Heart left ventricle (tissue), 16 donors: ENCODE measurements at regions not wholly inside any gene's neighbourhood (a gene's known extent, or its start where the extent isn't known, plus 50 kb on each side); places are given as distances from the start of the nearest gene placed in this dataset.
A peak's percentile ranks its signal among the peaks of the same experiment; 100 is the strongest.

Source experiments
- ATAC-seq, 4 donors: fragments of 200-7000 bp; cut with Tn5 transposase; one replicate each; pipeline ENCODE4 v1.9.1; 2020 to 2022; ENCODE audit warnings: moderate library complexity in 4 of 4, mild to moderate bottlenecking in 3 of 4, moderate number of reproducible peaks in 1 of 4
- DNase-seq, 5 donors: peaks; one replicate each; pipeline ENCODE4 v3.0.0-alpha.2; 2020
- H3K27ac ChIP-seq, 12 donors: fragments of 200-600 bp; sonication (generic) in 4 of 12; one replicate each; pipeline versions ENCODE4 v1.5.0 to v1.8.0; 2016 to 2022; ENCODE audit warnings: mild to moderate bottlenecking in 2 of 12
- H3K27me3 ChIP-seq, 9 donors: fragments of 200-600 bp; sonication (generic) in 2 of 9; one replicate each; pipeline versions ENCODE4 v1.5.1 to v1.8.0; 2016 to 2022; ENCODE audit warnings: mild to moderate bottlenecking in 3 of 9
- H3K36me3 ChIP-seq, 9 donors: fragments of 200-600 bp; sonication (generic) in 2 of 9; one replicate each; pipeline versions ENCODE4 v1.5.0 to v1.8.0; 2018 to 2022; ENCODE audit warnings: mild to moderate bottlenecking in 2 of 9
- H3K4me1 ChIP-seq, 12 donors: fragments of 200-600 bp; sonication (generic) in 4 of 12; one replicate each; pipeline versions ENCODE4 v1.5.0 to v1.8.0; 2016 to 2022; ENCODE audit warnings: mild to moderate bottlenecking in 3 of 12
- H3K4me3 ChIP-seq, 12 donors: fragments of 200-600 bp; sonication (generic) in 4 of 12; one replicate each; pipeline versions ENCODE4 v1.5.0 to v1.8.0; 2017 to 2022; ENCODE audit warnings: mild to moderate bottlenecking in 9 of 12, moderate library complexity in 4 of 12
- H3K9me3 ChIP-seq, 12 donors: fragments of 200-600 bp; sonication (generic) in 4 of 12; one replicate each; pipeline versions ENCODE4 v1.5.0 to v1.8.0; 2016 to 2022; ENCODE audit warnings: mild to moderate bottlenecking in 1 of 12
- CTCF ChIP-seq, 12 donors: fragments of 200-600 bp; sonication (generic) in 4 of 12; IDR thresholded peaks; one replicate each; pipeline versions ENCODE4 v1.5.0 to v1.8.0; 2018 to 2022; ENCODE audit warnings: antibody characterized with exemption in 12 of 12, mild to moderate bottlenecking in 5 of 12
- POLR2A ChIP-seq, 2 donors: fragments of 450-650 bp; IDR thresholded peaks; one replicate each; pipeline ENCODE4 v1.6.1; 2017; ENCODE audit warnings: antibody characterized with exemption in 2 of 2, mild to moderate bottlenecking in 2 of 2, moderate library complexity in 2 of 2
- WGBS, 4 donors: extraction: QIAGEN DNeasy Blood & Tissue Kit in 2 of 4; methylation state at CpG; one replicate each; pipeline versions ENCODE4 v1.1.5 to v1.1.7; 2013 to 2018; 5-methylcytosine and 5-hydroxymethylcytosine counted together
- intact Hi-C, 10 donors: fragments of 100-400 bp; cut with DNase I; formaldehyde crosslinking; loops; one replicate each; pipeline versions ENCODE4 v1.11.1 to v1.14.2; 2022
- donor health status: ischemic (EF 13 %, LVEDD 7.1; RV severe dilation, severe dysfunction).
- donor health status: healthy with polysubstance abuse.
- donor health status: DM: no; HTN: yes; CAD: no.
- donor health status: DM: no; HTN: no; CAD: no.
- donor health status: ischemic (EF 25% LVEDD 6.9; RV normal size, moderate dysfunction).
- donor health status: ischemic (EF 25% LVEDD 5.7; RV mildly dilated, moderate dysfunction).
- donor health status: healthy.
- donor health status: DM: yes; HTN: yes; CAD: no.
- donor health status: ischemic (EF 35%, LVEDD 5.7; RV mildly dilated, moderate dysfunction).
- donor health status: nonischemic (EF 11% LVEDD 7.7; RV severe dilation, severe dysfunction).
- donor health status: DM: yes; HTN: yes; CAD: no.
- donor health status: PGD.
- donor health status: ischemic (EF 29% LVEDD 5.4; RV normal size, mild dysfunction).
- donor health status: nonischemic (EF 23%, LVEDD 6.1; RV moderate dilation, normal function).

GRCh38 chr4:138487670-138488069 is 245.5 kb upstream of the SLC7A11 start:
- H3K9me3 ChIP-seq, result peaks cover 0 to 11% (median 0%) of the 10 kb centered on the region in 12 donors
- TF ChIP-seq POLR2A (IDR thresholded peaks at IDR 0.05) (no peak), CTCF (IDR thresholded peaks at IDR 0.05) (no peak)
- H3K36me3 ChIP-seq, result no peaks in the 10 kb centered on the region
- intact Hi-C loops, result loop anchor here in 1 of 10 donors (5.0 kb wide), 1 partner anchor 45 kb away; no protein-coding TSS in a partner anchor
- ATAC-seq (no peak), DNase-seq (no peak)
- H3K4me1 ChIP-seq, result peaks cover 0 to 9% (median 0%) of the 10 kb centered on the region in 12 donors
- 49 to 55% (median 52%) methylated on average over 4 of the region's 4 CpGs for WGBS, 4 donors
- no peak overlapping the region for H3K4me3 ChIP-seq
- no peaks in the 10 kb centered on the region for H3K27me3 ChIP-seq
- no peak overlapping the region for H3K27ac ChIP-seq

GRCh38 chr4:138487230-138487629 is 245.1 kb upstream of the SLC7A11 start:
- no peaks in the 10 kb centered on the region for H3K27me3 ChIP-seq
- intact Hi-C loops, result loop anchor here in 1 of 10 donors (5.0 kb wide), 1 partner anchor 45 kb away; no protein-coding TSS in a partner anchor
- ATAC-seq (no peak), DNase-seq (no peak)
- no peak overlapping the region for H3K4me3 ChIP-seq
- 30 to 53% (median 32%) methylated on average over 2 of the region's 2 CpGs for WGBS, 4 donors
- no peak overlapping the region for H3K27ac ChIP-seq
- H3K9me3 ChIP-seq, result peaks cover 0 to 10% (median 0%) of the 10 kb centered on the region in 12 donors
- TF ChIP-seq POLR2A (IDR thresholded peaks at IDR 0.05) (no peak), CTCF (IDR thresholded peaks at IDR 0.05) (no peak)
- H3K36me3 ChIP-seq, result no peaks in the 10 kb centered on the region
- H3K4me1 ChIP-seq, result peaks cover 0 to 9% (median 0%) of the 10 kb centered on the region in 12 donors

- no peaks in the 10 kb centered on the region for H3K36me3 ChIP-seq
- TF ChIP-seq CTCF (IDR thresholded peaks at IDR 0.05), result peak in 1 of 12 donors; percentile 7
- TF ChIP-seq POLR2A (IDR thresholded peaks at IDR 0.05), result no peak
- H3K27ac ChIP-seq, result no peak overlapping the region
- intact Hi-C loops, result loop anchor here in 1 of 10 donors (5.0 kb wide), 1 partner anchor 43 kb away; no protein-coding TSS in a partner anchor
- no peaks in the 10 kb centered on the region for H3K27me3 ChIP-seq
- H3K9me3 ChIP-seq, result no peaks in the 10 kb centered on the region
- 92 to 96% (median 94%) methylated on average over 3 of the region's 3 CpGs for WGBS, 4 donors
- H3K4me3 ChIP-seq, result no peak overlapping the region
- DNase-seq, result no peak
- no peak for ATAC-seq
- H3K4me1 ChIP-seq, result peaks cover 0 to 9% (median 0%) of the 10 kb centered on the region in 12 donors
Observed at GRCh38 chr4:138485498-138485897, 243.3 kb upstream of the SLC7A11 start.

GRCh38 chr4:138475116-138475515 is 233.0 kb upstream of the SLC7A11 start:
- Histone ChIP-seq H3K27ac (no peak overlapping the region), H3K36me3 (no peaks in the 10 kb centered on the region), H3K4me1 (no peaks in the 10 kb centered on the region), H3K9me3 (peaks cover 0 to 1% (median 0%) of the 10 kb centered on the region in 12 donors), H3K27me3 (peaks cover 0 to 3% (median 0%) of the 10 kb centered on the region in 9 donors), H3K4me3 (no peak overlapping the region)
- intact Hi-C loops, result no loop called here
- 87 to 92% (median 89%) methylated on average over 1 of the region's 1 CpG for WGBS, 4 donors
- TF ChIP-seq CTCF (IDR thresholded peaks at IDR 0.05) (no peak), POLR2A (IDR thresholded peaks at IDR 0.05) (no peak)
- no peak for DNase-seq
- no peak for ATAC-seq
